GM21381 (cell line): ENCODE measurements at regions not wholly inside any gene's neighbourhood (a gene's known extent, or its start where the extent isn't known, plus 50 kb on each side); places are given as distances from the start of the nearest gene placed in this dataset.
"Not testable (repeated sequence)": the region's sequence is repeated elsewhere in the genome, so short reads cannot be mapped to it uniquely, and the experiment has no call there.

Experiments used
- ATAC-seq: cut with Tn5 transposase; IDR thresholded peaks from one replicate; pipeline ENCODE4 v1.9.1; 2021; ENCODE audit warnings: mild to moderate bottlenecking, moderate library complexity; ENCODE audit not compliant: unreplicated experiment

- ATAC-seq = no peak
Measured at GRCh38 chr5:167290478-167290877, 1001.0 kb upstream of the WWC1 start.

GRCh38 chr5:167294882-167295680 is 996.4 kb upstream of the WWC1 start:
- no peak for ATAC-seq

GRCh38 chr5:167295681-167296005 is 995.8 kb upstream of the WWC1 start:
- no peak for ATAC-seq

- ATAC-seq = no peak
Measured at GRCh38 chr5:167296066-167296465, 995.4 kb upstream of the WWC1 start.

- no peak for ATAC-seq
Measured at GRCh38 chr5:167296661-167297060, 994.8 kb upstream of the WWC1 start.

- not testable (repeated sequence) for ATAC-seq
Measured at GRCh38 chr5:167299861-167300260, 991.6 kb upstream of the WWC1 start.

- ATAC-seq = no peak
Measured at GRCh38 chr5:167303582-167303981, 987.9 kb upstream of the WWC1 start.

- no peak for ATAC-seq
Measured at GRCh38 chr5:167304834-167305469, 986.5 kb upstream of the WWC1 start.

- ATAC-seq = no peak
Measured at GRCh38 chr5:167305591-167306213, 985.7 kb upstream of the WWC1 start.

GRCh38 chr5:167307042-167307441 is 984.4 kb upstream of the WWC1 start:
- ATAC-seq = no peak

- no peak for ATAC-seq
Measured at GRCh38 chr5:167308466-167308865, 983.0 kb upstream of the WWC1 start.

- ATAC-seq = no peak
Measured at GRCh38 chr5:167309941-167310517, 981.4 kb upstream of the WWC1 start.

GRCh38 chr5:167311340-167311739 is 980.1 kb upstream of the WWC1 start:
- ATAC-seq = no peak

GRCh38 chr5:167312225-167312624 is 979.2 kb upstream of the WWC1 start:
- no peak for ATAC-seq

GRCh38 chr5:167315762-167316161 is 975.7 kb upstream of the WWC1 start:
- no peak for ATAC-seq

GRCh38 chr5:167317884-167318283 is 973.6 kb upstream of the WWC1 start:
- no peak for ATAC-seq

GRCh38 chr5:167319243-167319642 is 972.2 kb upstream of the WWC1 start:
- no peak for ATAC-seq

GRCh38 chr5:167320019-167320418 is 971.4 kb upstream of the WWC1 start:
- no peak for ATAC-seq

- ATAC-seq = no peak
Measured at GRCh38 chr5:167332309-167332708, 959.1 kb upstream of the WWC1 start.

- no peak for ATAC-seq
Measured at GRCh38 chr5:167336161-167336560, 955.3 kb upstream of the WWC1 start.

- ATAC-seq = no peak
Measured at GRCh38 chr5:167339205-167339604, 952.2 kb upstream of the WWC1 start.

GRCh38 chr5:167346461-167346860 is 945.0 kb upstream of the WWC1 start:
- ATAC-seq = no peak
